MM.1S (cell line): ENCODE measurements at regions not wholly inside any gene's neighbourhood (a gene's known extent, or its start where the extent isn't known, plus 50 kb on each side); places are given as distances from the start of the nearest gene placed in this dataset.
"Not testable (repeated sequence)": the region's sequence is repeated elsewhere in the genome, so short reads cannot be mapped to it uniquely, and the experiment has no call there.

Experiments
- DNase-seq: peaks from one replicate; pipeline ENCODE4 v3.0.0-alpha.2; 2015
- H2AFZ ChIP-seq: fragments of 300-600 bp; sonication (generic); 2 replicates; pipeline ENCODE4 v1.6.0; 2016; ENCODE audit warnings: antibody characterized with exemption, low read length
- H3F3A ChIP-seq: fragments of 300-600 bp; sonication (generic); 2 replicates; pipeline ENCODE4 v1.6.1; 2016; ENCODE audit warnings: mild to moderate bottlenecking, antibody characterized with exemption, low read length, moderate library complexity, mixed read lengths; ENCODE audit not compliant: insufficient read depth
- H3K27ac ChIP-seq: fragments of 300-600 bp; sonication (generic); 2 replicates; pipeline ENCODE4 v1.5.1; 2016; ENCODE audit warnings: mild to moderate bottlenecking, low read length
- H3K27me3 ChIP-seq: fragments of 300-600 bp; sonication (generic); replicated peaks from 2 replicates; pipeline ENCODE4 v1.6.0; 2016; ENCODE audit warnings: low read length; ENCODE audit not compliant: insufficient read depth
- H3K36me3 ChIP-seq: fragments of 300-600 bp; sonication (generic); replicated peaks from 2 replicates; pipeline ENCODE4 v1.6.1; 2016; ENCODE audit warnings: mild to moderate bottlenecking, low read length, mixed read lengths; ENCODE audit not compliant: insufficient read depth
- H3K4me1 ChIP-seq: fragments of 300-600 bp; sonication (generic); 2 replicates; pipeline ENCODE4 v1.6.1; 2016; ENCODE audit warnings: low read length, mixed read lengths
- H3K4me2 ChIP-seq: fragments of 300-600 bp; sonication (generic); 2 replicates; pipeline ENCODE4 v1.6.0; 2016; ENCODE audit warnings: low read depth, low read length
- H3K4me3 ChIP-seq: fragments of 300-600 bp; sonication (generic); 2 replicates; pipeline ENCODE4 v1.5.1; 2016; ENCODE audit warnings: low read length, mixed read lengths
- H3K79me2 ChIP-seq: fragments of 300-600 bp; sonication (generic); 2 replicates; pipeline ENCODE4 v1.6.1; 2016; ENCODE audit warnings: mixed run types, low read length, mixed read lengths
- H3K9ac ChIP-seq: fragments of 300-600 bp; sonication (generic); 2 replicates; pipeline ENCODE4 v1.6.1; 2016; ENCODE audit warnings: low read length, mixed read lengths
- H3K9me2 ChIP-seq: fragments of 300-600 bp; sonication (generic); replicated peaks from 2 replicates; pipeline ENCODE4 v1.6.1; 2016; ENCODE audit warnings: mild to moderate bottlenecking, low read length, mixed read lengths; ENCODE audit not compliant: insufficient read depth
- H3K9me3 ChIP-seq: fragments of 300-600 bp; sonication (generic); replicated peaks from 2 replicates; pipeline ENCODE4 v1.6.1; 2016; ENCODE audit warnings: mild to moderate bottlenecking, low read length, mixed read lengths; ENCODE audit not compliant: insufficient read depth
- H4K20me1 ChIP-seq: fragments of 300-600 bp; sonication (generic); 2 replicates; pipeline ENCODE4 v1.6.1; 2016; ENCODE audit warnings: mild to moderate bottlenecking, low read length, moderate library complexity, mixed read lengths; ENCODE audit not compliant: insufficient read depth
- CTCF ChIP-seq: fragments of 300-600 bp; sonication (generic); IDR thresholded peaks from 2 replicates; pipeline ENCODE4 v1.5.1; 2016; ENCODE audit warnings: antibody characterized with exemption, low read length, mixed read lengths
- EZH2 ChIP-seq: fragments of 300-600 bp; sonication (generic); optimal IDR thresholded peaks from 2 replicates; pipeline ENCODE3; 2017; ENCODE audit warnings: low read depth, mild to moderate bottlenecking, antibody characterized with exemption, low read length, mixed read lengths
- EZH2phosphoT487 ChIP-seq: fragments of 300-600 bp; sonication (generic); IDR thresholded peaks from 2 replicates; pipeline ENCODE4 v1.6.1; 2018; ENCODE audit warnings: antibody characterized with exemption, low read length

GRCh38 chr7:66443946-66444345 is 184.7 kb upstream of the KCTD7 start:
- H3K4me3 ChIP-seq: no peak overlapping the region
- H3K9me2 ChIP-seq: no peaks in the 10 kb centered on the region
- DNase-seq: no peak
- H3K4me1 ChIP-seq: no peaks in the 10 kb centered on the region
- no peaks in the 10 kb centered on the region for H3K79me2 ChIP-seq
- TF ChIP-seq EZH2phosphoT487: no peak
- no peak for TF ChIP-seq CTCF
- TF ChIP-seq EZH2: no peak
- no peaks in the 10 kb centered on the region for H3K27me3 ChIP-seq
- no peaks in the 10 kb centered on the region for H3F3A ChIP-seq
- no peaks in the 10 kb centered on the region for H3K9me3 ChIP-seq
- no peak overlapping the region for H3K4me2 ChIP-seq
- H3K27ac ChIP-seq: no peak overlapping the region
- H3K9ac ChIP-seq: no peak overlapping the region
- no peak overlapping the region for H2AFZ ChIP-seq
- H3K36me3 ChIP-seq: no peaks in the 10 kb centered on the region
- no peaks in the 10 kb centered on the region for H4K20me1 ChIP-seq

- H3K4me2 ChIP-seq, H3K27ac ChIP-seq, H2AFZ ChIP-seq, H3K27me3 ChIP-seq, H3K4me1 ChIP-seq, H3K4me3 ChIP-seq, H3K9me3 ChIP-seq, H3K9me2 ChIP-seq, H3F3A ChIP-seq, DNase-seq, H3K79me2 ChIP-seq, H3K9ac ChIP-seq, H3K36me3 ChIP-seq, H4K20me1 ChIP-seq: not testable (repeated sequence)
These were observed 181.7 kb upstream of the KCTD7 start for GRCh38 chr7:66447007-66447406.

GRCh38 chr7:66450814-66451213 is 177.9 kb upstream of the KCTD7 start:
- not testable (repeated sequence) for H3K4me1 ChIP-seq, H3F3A ChIP-seq, H3K9me2 ChIP-seq, H3K36me3 ChIP-seq, H3K27me3 ChIP-seq, H3K79me2 ChIP-seq, DNase-seq, H3K9me3 ChIP-seq, H2AFZ ChIP-seq, H4K20me1 ChIP-seq, H3K4me3 ChIP-seq, H3K4me2 ChIP-seq, H3K27ac ChIP-seq, H3K9ac ChIP-seq

- not testable (repeated sequence) for H3K4me3 ChIP-seq, DNase-seq, H3K27ac ChIP-seq, H2AFZ ChIP-seq, H3F3A ChIP-seq, H3K9ac ChIP-seq, H3K4me1 ChIP-seq, H3K79me2 ChIP-seq, H3K27me3 ChIP-seq, H3K9me3 ChIP-seq, H3K9me2 ChIP-seq, H4K20me1 ChIP-seq, H3K36me3 ChIP-seq, H3K4me2 ChIP-seq
These were observed 177.0 kb upstream of the KCTD7 start for GRCh38 chr7:66451713-66452112.

GRCh38 chr7:66452165-66452564 is 176.5 kb upstream of the KCTD7 start:
- no peak overlapping the region for H3K9ac ChIP-seq
- no peaks in the 10 kb centered on the region for H3K9me3 ChIP-seq
- H3K36me3 ChIP-seq: no peaks in the 10 kb centered on the region
- H3K4me2 ChIP-seq: no peak overlapping the region
- no peak for DNase-seq
- H3K27ac ChIP-seq: no peak overlapping the region
- TF ChIP-seq EZH2phosphoT487 (no peak), CTCF (no peak), EZH2 (no peak)
- H3K9me2 ChIP-seq: no peaks in the 10 kb centered on the region
- no peaks in the 10 kb centered on the region for H3F3A ChIP-seq
- no peaks in the 10 kb centered on the region for H3K27me3 ChIP-seq
- H3K4me1 ChIP-seq: no peaks in the 10 kb centered on the region
- H2AFZ ChIP-seq: no peak overlapping the region
- H4K20me1 ChIP-seq: no peaks in the 10 kb centered on the region
- H3K79me2 ChIP-seq: no peaks in the 10 kb centered on the region
- H3K4me3 ChIP-seq: no peak overlapping the region
